ENCODE measurements at regions not wholly inside any gene's neighbourhood (a gene's known extent, or its start where the extent isn't known, plus 50 kb on each side); places are given as distances from the start of the nearest gene placed in this dataset.

- ChIA-PET CTCF (no interaction called here), POLR2A (interaction anchor here (1.1 kb wide), 1 partner anchor 11 kb away, joined by 6 read pairs; no protein-coding TSS in a partner anchor)
- Mint-ChIP-seq H3K36me3 (ENCODE audit: low read depth) (no peaks in the 10 kb centered on the region), H3K4me3 (no peak overlapping the region), H3K4me1 (peaks cover 7% of the 10 kb centered on the region), H3K27ac (no peak overlapping the region), H3K9me3 (peaks cover 17% of the 10 kb centered on the region), H3K27me3 (peaks cover 26% of the 10 kb centered on the region)
- intact Hi-C loops (cut with micrococcal nuclease) = no loop called here
- ATAC-seq (ENCODE audit: low read depth) = no peak
- DNase-seq = no peak
- TF ChIP-seq, protein P1, sequence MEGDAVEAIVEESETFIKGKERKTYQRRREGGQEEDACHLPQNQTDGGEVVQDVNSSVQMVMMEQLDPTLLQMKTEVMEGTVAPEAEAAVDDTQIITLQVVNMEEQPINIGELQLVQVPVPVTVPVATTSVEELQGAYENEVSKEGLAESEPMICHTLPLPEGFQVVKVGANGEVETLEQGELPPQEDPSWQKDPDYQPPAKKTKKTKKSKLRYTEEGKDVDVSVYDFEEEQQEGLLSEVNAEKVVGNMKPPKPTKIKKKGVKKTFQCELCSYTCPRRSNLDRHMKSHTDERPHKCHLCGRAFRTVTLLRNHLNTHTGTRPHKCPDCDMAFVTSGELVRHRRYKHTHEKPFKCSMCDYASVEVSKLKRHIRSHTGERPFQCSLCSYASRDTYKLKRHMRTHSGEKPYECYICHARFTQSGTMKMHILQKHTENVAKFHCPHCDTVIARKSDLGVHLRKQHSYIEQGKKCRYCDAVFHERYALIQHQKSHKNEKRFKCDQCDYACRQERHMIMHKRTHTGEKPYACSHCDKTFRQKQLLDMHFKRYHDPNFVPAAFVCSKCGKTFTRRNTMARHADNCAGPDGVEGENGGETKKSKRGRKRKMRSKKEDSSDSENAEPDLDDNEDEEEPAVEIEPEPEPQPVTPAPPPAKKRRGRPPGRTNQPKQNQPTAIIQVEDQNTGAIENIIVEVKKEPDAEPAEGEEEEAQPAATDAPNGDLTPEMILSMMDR (IDR thresholded peaks at IDR 0.05) = no peak
Observed at GRCh38 chr1:37282764-37283163, 191.6 kb upstream of the ZC3H12A start.

DNA sequence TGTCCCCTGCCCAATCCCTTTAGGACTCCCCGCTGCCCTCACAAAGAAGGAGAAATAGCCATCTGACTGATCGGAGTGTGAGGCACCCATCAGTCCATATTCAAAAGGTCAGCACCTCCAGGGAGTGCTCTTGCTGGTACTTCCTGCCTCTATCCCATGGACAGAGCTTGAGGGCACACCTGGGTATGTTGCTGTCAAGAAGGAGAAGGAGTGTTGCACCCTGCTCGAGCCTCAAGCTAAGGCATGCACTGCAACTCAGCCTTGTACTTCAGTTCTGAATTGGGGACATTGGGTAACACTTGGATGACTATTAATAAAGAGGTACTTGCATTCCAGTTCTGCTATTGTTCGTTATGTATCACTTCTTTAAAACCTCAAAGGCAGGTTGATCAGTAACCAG, 190.3 kb upstream of the ZC3H12A start:
- ATAC-seq (ENCODE audit: low read depth) (no peak), DNase-seq (no peak)
- intact Hi-C loops (cut with micrococcal nuclease) = no loop called here
- peaks cover 20% of the 10 kb centered on the region for H3K4me1 Mint-ChIP-seq
- no peak overlapping the region for H3K27ac Mint-ChIP-seq
- no peaks in the 10 kb centered on the region for H3K36me3 Mint-ChIP-seq (ENCODE audit: low read depth)
- ChIA-PET CTCF (no interaction called here), POLR2A (no interaction called here)
- peaks cover 18% of the 10 kb centered on the region for H3K9me3 Mint-ChIP-seq
- H3K4me3 Mint-ChIP-seq = no peak overlapping the region
- TF ChIP-seq, protein P1 (IDR thresholded peaks at IDR 0.05) = no peak
- H3K27me3 Mint-ChIP-seq = peaks cover 18% of the 10 kb centered on the region

DNA sequence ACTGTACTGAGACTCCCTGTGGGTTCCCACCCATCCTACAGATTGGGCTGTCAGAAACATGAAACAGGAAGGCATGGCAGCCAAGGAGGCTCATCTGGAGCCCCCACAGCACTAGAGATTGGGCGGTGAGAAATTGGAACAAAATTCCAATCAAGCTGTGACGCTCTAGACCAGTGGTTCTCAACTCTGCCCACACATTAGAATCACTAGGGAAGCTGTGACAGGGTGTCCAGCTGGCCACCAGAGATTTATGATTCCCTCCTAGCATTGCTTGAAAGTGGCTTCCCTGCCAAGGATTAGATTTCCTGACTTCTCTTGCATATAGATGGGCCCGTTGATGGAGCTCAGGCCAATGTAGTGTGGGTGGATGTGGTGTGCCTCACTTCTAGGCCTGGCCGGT, 187.5 kb upstream of the ZC3H12A start:
- DNase-seq (no peak), ATAC-seq (ENCODE audit: low read depth) (no peak)
- Mint-ChIP-seq H3K27me3 (peaks cover 5% of the 10 kb centered on the region), H3K4me1 (peaks cover 48% of the 10 kb centered on the region), H3K4me3 (no peak overlapping the region), H3K9me3 (peaks cover 5% of the 10 kb centered on the region), H3K27ac (no peak overlapping the region), H3K36me3 (ENCODE audit: low read depth) (no peaks in the 10 kb centered on the region)
- CTCF ChIA-PET = no interaction called here
- intact Hi-C loops (cut with micrococcal nuclease) = loop anchor here (5.0 kb wide), 1 partner anchor 405 kb away; the partner anchor contains the start of gene CDCA8
- TF ChIP-seq, protein P1 (IDR thresholded peaks at IDR 0.05) = no peak
- POLR2A ChIA-PET = no interaction called here

GRCh38 chr1:37288900-37289299, 185.5 kb upstream of the ZC3H12A start:
- Mint-ChIP-seq H3K4me3 (peak overlapping the region; percentile 64), H3K27me3 (no peaks in the 10 kb centered on the region), H3K27ac (peak overlapping the region; percentile 97), H3K9me3 (peaks cover 4% of the 10 kb centered on the region), H3K36me3 (ENCODE audit: low read depth) (no peaks in the 10 kb centered on the region), H3K4me1 (peaks cover 61% of the 10 kb centered on the region)
- CTCF ChIA-PET = interaction anchor here (1.1 kb wide), 1 partner anchor 23 kb away, joined by 3 read pairs; no protein-coding TSS in a partner anchor
- intact Hi-C loops (cut with micrococcal nuclease) = loop anchor here (2.0 to 5.0 kb wide), 2 partner anchors 14 to 403 kb away; partner anchors contain the start of gene CDCA8
- POLR2A ChIA-PET = interaction anchor here (0.7 to 1.5 kb wide), 6 partner anchors 12 to 825 kb away, joined by 3 to 5 read pairs (median 4); partner anchors contain the start of gene MRPS15
- TF ChIP-seq, protein P1 (IDR thresholded peaks at IDR 0.05) = no peak
- peak; percentile 55 for DNase-seq
- peak; percentile 98 for ATAC-seq (ENCODE audit: low read depth)

GRCh38 chr1:37290718-37291117, 183.7 kb upstream of the ZC3H12A start:
- H3K27me3 Mint-ChIP-seq = no peaks in the 10 kb centered on the region
- H3K9me3 Mint-ChIP-seq = peaks cover 4% of the 10 kb centered on the region
- DNase-seq = no peak
- intact Hi-C loops (cut with micrococcal nuclease) = no loop called here
- ChIA-PET CTCF (no interaction called here), POLR2A (no interaction called here)
- H3K27ac Mint-ChIP-seq = peak overlapping the region; percentile 97
- TF ChIP-seq, protein P1 (IDR thresholded peaks at IDR 0.05) = no peak
- H3K36me3 Mint-ChIP-seq (ENCODE audit: low read depth) = no peaks in the 10 kb centered on the region
- peaks cover 72% of the 10 kb centered on the region for H3K4me1 Mint-ChIP-seq
- no peak for ATAC-seq (ENCODE audit: low read depth)
- H3K4me3 Mint-ChIP-seq = peak overlapping the region; percentile 17

All from activated B cell treated with CpG ODN at 0.5 μM for 24 hours (primary cell).